Neural cell (in vitro differentiated cells): ENCODE measurements at regions not wholly inside any gene's neighbourhood (a gene's known extent, or its start where the extent isn't known, plus 50 kb on each side); places are given as distances from the start of the nearest gene placed in this dataset.

Source experiments
- H2AFZ ChIP-seq: fragments of 200-600, 300-800 bp; sonication (generic), shearing (Covaris generic); 2 replicates; pipeline ENCODE4 v1.6.0; 2014; ENCODE audit warnings: low read depth, mild to moderate bottlenecking, antibody characterized with exemption, low read length, moderate library complexity
- H3F3A ChIP-seq: fragments of 200-600 bp; shearing (Covaris generic); 2 replicates; pipeline ENCODE4 v1.6.1; 2016; ENCODE audit warnings: mild to moderate bottlenecking, moderate library complexity, mixed read lengths, antibody characterized with exemption, low read length; ENCODE audit not compliant: insufficient read depth, poor library complexity, severe bottlenecking
- H3K27ac ChIP-seq: fragments of 200-600, 300-800 bp; sonication (generic), shearing (Covaris generic); 2 replicates; pipeline ENCODE4 v1.5.1; 2014; ENCODE audit warnings: mild to moderate bottlenecking, low read length, moderate library complexity
- H3K27me3 ChIP-seq: fragments of 300-800, 200-600 bp; sonication (generic), shearing (Covaris generic); 2 replicates; pipeline ENCODE4 v1.6.0; 2014; ENCODE audit warnings: mild to moderate bottlenecking, low read depth, low read length, moderate library complexity; ENCODE audit not compliant: insufficient read depth
- H3K36me3 ChIP-seq: fragments of 300-800, 200-600 bp; sonication (generic), shearing (Covaris generic); 2 replicates; pipeline ENCODE4 v1.5.1; 2014; ENCODE audit warnings: mild to moderate bottlenecking, antibody characterized with exemption, low read length, moderate library complexity; ENCODE audit not compliant: insufficient read depth
- H3K4me2 ChIP-seq: fragments of 300-800, 200-600 bp; sonication (generic), shearing (Covaris generic); 2 replicates; pipeline ENCODE4 v1.6.0; 2014; ENCODE audit warnings: mild to moderate bottlenecking, low read length
- H3K4me3 ChIP-seq: fragments of 300-800, 200-600 bp; sonication (generic), shearing (Covaris generic); 2 replicates; pipeline ENCODE4 v1.5.1; 2014; ENCODE audit warnings: mild to moderate bottlenecking, low read length, moderate library complexity
- H3K79me2 ChIP-seq: fragments of 200-600 bp; shearing (Covaris generic); replicated peaks from 2 replicates; pipeline ENCODE4 v1.6.0; 2014; ENCODE audit warnings: mild to moderate bottlenecking, low read length, moderate library complexity; ENCODE audit not compliant: insufficient read depth
- H3K9ac ChIP-seq: fragments of 300-800, 200-600 bp; sonication (generic), shearing (Covaris generic); 2 replicates; pipeline ENCODE4 v1.6.1; 2016; ENCODE audit warnings: mild to moderate bottlenecking, low read length, mixed read lengths
- H3K9me2 ChIP-seq: fragments of 200-600 bp; shearing (Covaris generic); 2 replicates; pipeline ENCODE4 v1.6.1; 2016; ENCODE audit warnings: mild to moderate bottlenecking, low read length, mixed read lengths; ENCODE audit not compliant: insufficient read depth
- H3K9me3 ChIP-seq: fragments of 200-600, 300-800 bp; sonication (generic), shearing (Covaris generic); 2 replicates; pipeline ENCODE4 v1.6.1; 2016; ENCODE audit warnings: mild to moderate bottlenecking, mixed run types, low read length, moderate library complexity, mixed read lengths
- H4K20me1 ChIP-seq: fragments of 200-600 bp; shearing (Covaris generic); 2 replicates; pipeline ENCODE4 v1.6.1; 2016; ENCODE audit warnings: mild to moderate bottlenecking, mixed run types; ENCODE audit not compliant: insufficient read depth
- EP300 ChIP-seq: fragments of 450-650 bp; conservative IDR thresholded peaks from 2 replicates; pipeline ENCODE4 v1.6.1; 2014; ENCODE audit warnings: antibody characterized with exemption, mild to moderate bottlenecking, moderate library complexity; ENCODE audit not compliant: poor library complexity, severe bottlenecking
- EZH2 ChIP-seq: fragments of 200-600, 300-800 bp; shearing (Covaris generic), sonication (generic); IDR thresholded peaks from 2 replicates; pipeline ENCODE4 v1.6.1; 2014; ENCODE audit warnings: antibody characterized with exemption, low read length, borderline replicate concordance, mild to moderate bottlenecking; ENCODE audit not compliant: insufficient read depth, poor library complexity, severe bottlenecking
- MXI1 ChIP-seq: fragments of 450-650 bp; conservative IDR thresholded peaks from 2 replicates; pipeline ENCODE4 v1.6.1; 2014; ENCODE audit warnings: antibody characterized with exemption, mild to moderate bottlenecking; ENCODE audit not compliant: poor library complexity, severe bottlenecking
- POLR2AphosphoS5 ChIP-seq: IDR thresholded peaks from 2 replicates; pipeline ENCODE4 v1.6.1; 2012
- RAD21 ChIP-seq: fragments of 450-650 bp; conservative IDR thresholded peaks from 2 replicates; pipeline ENCODE4 v1.6.1; 2014; ENCODE audit warnings: antibody characterized with exemption, mild to moderate bottlenecking, moderate library complexity
- SMC3 ChIP-seq: fragments of 450-650 bp; conservative IDR thresholded peaks from 2 replicates; pipeline ENCODE4 v1.6.1; 2014; ENCODE audit warnings: antibody characterized with exemption, mild to moderate bottlenecking, moderate library complexity; ENCODE audit not compliant: poor library complexity
- TAF1 ChIP-seq: IDR thresholded peaks from 2 replicates; pipeline ENCODE4 v1.6.1; 2012; ENCODE audit warnings: low read depth
- TF ChIP-seq, protein P1 (sequence below): fragments of 450-650 bp; IDR thresholded peaks from 2 replicates; pipeline ENCODE4 v1.5.1; 2014; ENCODE audit warnings: antibody characterized with exemption, mild to moderate bottlenecking, moderate library complexity; ENCODE audit not compliant: poor library complexity, severe bottlenecking
- TF ChIP-seq, protein P2 (sequence below): IDR thresholded peaks from 2 replicates; pipeline ENCODE4 v1.6.1; 2012; ENCODE audit warnings: borderline replicate concordance

DNA sequence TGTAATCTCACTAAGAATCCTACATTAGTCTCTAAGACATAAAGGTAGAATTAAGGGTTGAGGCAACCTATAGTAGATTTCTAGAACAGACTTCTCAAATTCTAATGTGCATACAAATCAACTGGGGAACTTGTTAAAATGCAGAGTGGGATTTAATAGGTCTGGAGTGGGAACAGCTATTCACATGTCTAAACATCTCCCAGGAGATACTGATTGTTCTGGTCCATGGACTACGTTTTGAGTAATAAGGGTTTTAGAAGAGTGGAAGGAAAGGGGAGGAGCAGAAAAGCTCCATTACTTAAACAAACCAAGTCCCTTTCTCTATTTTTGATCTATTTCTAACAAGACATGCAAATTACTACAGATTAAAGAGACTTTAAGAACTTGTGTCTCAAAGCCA lies 524.8 kb downstream of the TUSC7 start:
- no peaks in the 10 kb centered on the region for H3K79me2 ChIP-seq
- H3K27me3 ChIP-seq = no peaks in the 10 kb centered on the region
- H3K27ac ChIP-seq = peak overlapping the region; percentile 40
- no peak overlapping the region for H3K4me2 ChIP-seq
- peak overlapping the region; percentile 8 for H3K4me3 ChIP-seq
- no peaks in the 10 kb centered on the region for H3F3A ChIP-seq
- H3K9me3 ChIP-seq = no peaks in the 10 kb centered on the region
- no peaks in the 10 kb centered on the region for H3K9me2 ChIP-seq
- TF ChIP-seq MXI1 (no peak), EP300 (no peak), EZH2 (no peak), RAD21 (no peak), TAF1 (no peak), SMC3 (no peak)
- TF ChIP-seq, protein P1, sequence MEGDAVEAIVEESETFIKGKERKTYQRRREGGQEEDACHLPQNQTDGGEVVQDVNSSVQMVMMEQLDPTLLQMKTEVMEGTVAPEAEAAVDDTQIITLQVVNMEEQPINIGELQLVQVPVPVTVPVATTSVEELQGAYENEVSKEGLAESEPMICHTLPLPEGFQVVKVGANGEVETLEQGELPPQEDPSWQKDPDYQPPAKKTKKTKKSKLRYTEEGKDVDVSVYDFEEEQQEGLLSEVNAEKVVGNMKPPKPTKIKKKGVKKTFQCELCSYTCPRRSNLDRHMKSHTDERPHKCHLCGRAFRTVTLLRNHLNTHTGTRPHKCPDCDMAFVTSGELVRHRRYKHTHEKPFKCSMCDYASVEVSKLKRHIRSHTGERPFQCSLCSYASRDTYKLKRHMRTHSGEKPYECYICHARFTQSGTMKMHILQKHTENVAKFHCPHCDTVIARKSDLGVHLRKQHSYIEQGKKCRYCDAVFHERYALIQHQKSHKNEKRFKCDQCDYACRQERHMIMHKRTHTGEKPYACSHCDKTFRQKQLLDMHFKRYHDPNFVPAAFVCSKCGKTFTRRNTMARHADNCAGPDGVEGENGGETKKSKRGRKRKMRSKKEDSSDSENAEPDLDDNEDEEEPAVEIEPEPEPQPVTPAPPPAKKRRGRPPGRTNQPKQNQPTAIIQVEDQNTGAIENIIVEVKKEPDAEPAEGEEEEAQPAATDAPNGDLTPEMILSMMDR = no peak
- H4K20me1 ChIP-seq = no peaks in the 10 kb centered on the region
- H3K9ac ChIP-seq = no peak overlapping the region
- no peak overlapping the region for H2AFZ ChIP-seq
- H3K36me3 ChIP-seq = no peaks in the 10 kb centered on the region

DNA sequence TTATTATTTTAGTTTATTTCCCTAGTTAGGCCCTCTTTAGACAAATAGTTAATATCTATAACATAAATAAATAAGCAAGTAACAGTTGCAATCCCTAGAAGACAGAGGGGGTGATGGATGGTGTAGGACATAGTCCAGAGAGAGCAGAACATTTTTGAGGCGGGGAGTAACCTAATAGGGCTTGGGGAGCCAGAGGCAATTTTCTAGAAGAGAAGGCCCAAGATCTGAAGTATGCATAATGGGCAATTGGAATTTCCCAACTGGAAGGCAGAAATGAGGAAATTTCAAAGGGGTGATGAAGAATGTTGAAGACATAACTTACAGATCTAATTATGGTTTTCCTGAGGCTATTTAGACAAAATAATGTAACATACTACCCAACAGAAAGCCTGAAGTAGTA lies 525.7 kb downstream of the TUSC7 start:
- H3K27ac ChIP-seq = peak overlapping the region; percentile 40
- H3K27me3 ChIP-seq = no peaks in the 10 kb centered on the region
- no peak overlapping the region for H2AFZ ChIP-seq
- no peaks in the 10 kb centered on the region for H3K79me2 ChIP-seq
- no peak overlapping the region for H3K4me3 ChIP-seq
- no peaks in the 10 kb centered on the region for H3F3A ChIP-seq
- H4K20me1 ChIP-seq = no peaks in the 10 kb centered on the region
- no peaks in the 10 kb centered on the region for H3K9me2 ChIP-seq
- H3K4me2 ChIP-seq = no peak overlapping the region
- no peaks in the 10 kb centered on the region for H3K36me3 ChIP-seq
- H3K9me3 ChIP-seq = no peaks in the 10 kb centered on the region
- no peak overlapping the region for H3K9ac ChIP-seq
- TF ChIP-seq EZH2 = no peak
- no peak for TF ChIP-seq SMC3
- TF ChIP-seq EP300 = no peak
- TF ChIP-seq POLR2AphosphoS5 = no peak
- TF ChIP-seq, protein P1 = no peak
- TF ChIP-seq MXI1 = no peak
- TF ChIP-seq, protein P2, sequence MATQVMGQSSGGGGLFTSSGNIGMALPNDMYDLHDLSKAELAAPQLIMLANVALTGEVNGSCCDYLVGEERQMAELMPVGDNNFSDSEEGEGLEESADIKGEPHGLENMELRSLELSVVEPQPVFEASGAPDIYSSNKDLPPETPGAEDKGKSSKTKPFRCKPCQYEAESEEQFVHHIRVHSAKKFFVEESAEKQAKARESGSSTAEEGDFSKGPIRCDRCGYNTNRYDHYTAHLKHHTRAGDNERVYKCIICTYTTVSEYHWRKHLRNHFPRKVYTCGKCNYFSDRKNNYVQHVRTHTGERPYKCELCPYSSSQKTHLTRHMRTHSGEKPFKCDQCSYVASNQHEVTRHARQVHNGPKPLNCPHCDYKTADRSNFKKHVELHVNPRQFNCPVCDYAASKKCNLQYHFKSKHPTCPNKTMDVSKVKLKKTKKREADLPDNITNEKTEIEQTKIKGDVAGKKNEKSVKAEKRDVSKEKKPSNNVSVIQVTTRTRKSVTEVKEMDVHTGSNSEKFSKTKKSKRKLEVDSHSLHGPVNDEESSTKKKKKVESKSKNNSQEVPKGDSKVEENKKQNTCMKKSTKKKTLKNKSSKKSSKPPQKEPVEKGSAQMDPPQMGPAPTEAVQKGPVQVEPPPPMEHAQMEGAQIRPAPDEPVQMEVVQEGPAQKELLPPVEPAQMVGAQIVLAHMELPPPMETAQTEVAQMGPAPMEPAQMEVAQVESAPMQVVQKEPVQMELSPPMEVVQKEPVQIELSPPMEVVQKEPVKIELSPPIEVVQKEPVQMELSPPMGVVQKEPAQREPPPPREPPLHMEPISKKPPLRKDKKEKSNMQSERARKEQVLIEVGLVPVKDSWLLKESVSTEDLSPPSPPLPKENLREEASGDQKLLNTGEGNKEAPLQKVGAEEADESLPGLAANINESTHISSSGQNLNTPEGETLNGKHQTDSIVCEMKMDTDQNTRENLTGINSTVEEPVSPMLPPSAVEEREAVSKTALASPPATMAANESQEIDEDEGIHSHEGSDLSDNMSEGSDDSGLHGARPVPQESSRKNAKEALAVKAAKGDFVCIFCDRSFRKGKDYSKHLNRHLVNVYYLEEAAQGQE = no peak
- TF ChIP-seq TAF1 = no peak
- no peak for TF ChIP-seq RAD21
